ENCODE measurements at regions not wholly inside any gene's neighbourhood (a gene's known extent, or its start where the extent isn't known, plus 50 kb on each side); places are given as distances from the start of the nearest gene placed in this dataset.

GRCh38 chr12:116455540-116456329, 103.4 kb upstream of the MAP1LC3B2 start:
- TF ChIP-seq, protein P1, sequence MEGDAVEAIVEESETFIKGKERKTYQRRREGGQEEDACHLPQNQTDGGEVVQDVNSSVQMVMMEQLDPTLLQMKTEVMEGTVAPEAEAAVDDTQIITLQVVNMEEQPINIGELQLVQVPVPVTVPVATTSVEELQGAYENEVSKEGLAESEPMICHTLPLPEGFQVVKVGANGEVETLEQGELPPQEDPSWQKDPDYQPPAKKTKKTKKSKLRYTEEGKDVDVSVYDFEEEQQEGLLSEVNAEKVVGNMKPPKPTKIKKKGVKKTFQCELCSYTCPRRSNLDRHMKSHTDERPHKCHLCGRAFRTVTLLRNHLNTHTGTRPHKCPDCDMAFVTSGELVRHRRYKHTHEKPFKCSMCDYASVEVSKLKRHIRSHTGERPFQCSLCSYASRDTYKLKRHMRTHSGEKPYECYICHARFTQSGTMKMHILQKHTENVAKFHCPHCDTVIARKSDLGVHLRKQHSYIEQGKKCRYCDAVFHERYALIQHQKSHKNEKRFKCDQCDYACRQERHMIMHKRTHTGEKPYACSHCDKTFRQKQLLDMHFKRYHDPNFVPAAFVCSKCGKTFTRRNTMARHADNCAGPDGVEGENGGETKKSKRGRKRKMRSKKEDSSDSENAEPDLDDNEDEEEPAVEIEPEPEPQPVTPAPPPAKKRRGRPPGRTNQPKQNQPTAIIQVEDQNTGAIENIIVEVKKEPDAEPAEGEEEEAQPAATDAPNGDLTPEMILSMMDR (optimal IDR thresholded peaks at IDR 0.05 in 1 of 3, IDR thresholded peaks at IDR 0.05 in 1 of 3, conservative IDR thresholded peaks at IDR 0.05 in 1 of 3; ENCODE audit: extremely low read depth in 1 of 3, insufficient read depth in 2 of 3, low read length in 3 of 3): no peak
- no peak for TF ChIP-seq EZH2 (IDR thresholded peaks at IDR 0.05; ENCODE audit: low read length)
